ENCODE measurements at regions not wholly inside any gene's neighbourhood (a gene's known extent, or its start where the extent isn't known, plus 50 kb on each side); places are given as distances from the start of the nearest gene placed in this dataset.
A peak's percentile ranks its signal among the peaks of the same experiment; 100 is the strongest.

GRCh38 chr1:58883888-58884482, 100.1 kb upstream of the JUN start:
- H3K9me3 ChIP-seq (ENCODE audit: control insufficient read depth, low read depth, low read length), result no peaks in the 10 kb centered on the region
- no peak overlapping the region for H3K4me3 ChIP-seq (ENCODE audit: control insufficient read depth in 2 of 3, extremely low read depth in 1 of 3, insufficient read depth in 2 of 3, low read depth in 1 of 3, low read length in 3 of 3)
- no peaks in the 10 kb centered on the region for H4K20me1 ChIP-seq (ENCODE audit: control insufficient read depth, extremely low read depth, insufficient read depth, low read length)
- H3K9ac ChIP-seq (ENCODE audit: control insufficient read depth, extremely low read depth, insufficient read depth, low read length), result no peak overlapping the region
- DNase-seq (ENCODE audit: low read depth, low spot score) (no peak), FAIRE-seq (no peak)
- peaks cover 30% of the 10 kb centered on the region for H3K4me1 ChIP-seq (ENCODE audit: control insufficient read depth, extremely low read depth, insufficient read depth, low read length)
- H2AFZ ChIP-seq (ENCODE audit: control insufficient read depth, low read length), result no peak overlapping the region
- no peaks in the 10 kb centered on the region for H3K36me3 ChIP-seq (ENCODE audit: control insufficient read depth in 2 of 2, extremely low read depth in 1 of 2, insufficient read depth in 2 of 2, low read length in 2 of 2)
- no peaks in the 10 kb centered on the region for H3K27me3 ChIP-seq (ENCODE audit: control insufficient read depth, extremely low read depth, insufficient read depth, low read length)
- peak overlapping the region; percentile 44 for H3K4me2 ChIP-seq (ENCODE audit: control insufficient read depth, extremely low read depth, insufficient read depth, low read depth, low read length)
- peak overlapping the region; percentile 82 for H3K27ac ChIP-seq (ENCODE audit: control insufficient read depth, insufficient read depth, low read length)
- TF ChIP-seq CTCF (optimal IDR thresholded peaks at IDR 0.05 in 1 of 3, IDR thresholded peaks at IDR 0.05 in 1 of 3, conservative IDR thresholded peaks at IDR 0.05 in 1 of 3; ENCODE audit: extremely low read depth in 1 of 3, insufficient read depth in 2 of 3, low read length in 3 of 3) (no peak), EZH2 (IDR thresholded peaks at IDR 0.05; ENCODE audit: low read length) (no peak)
- no peaks in the 10 kb centered on the region for H3K9me1 ChIP-seq (ENCODE audit: control insufficient read depth, extremely low read depth, insufficient read depth, low read length)
- dilution Hi-C loops (cut with MboI; ENCODE audit: extremely low pct_ligation_motif_present, low sequenced_read_pairs), result no loop called here
- H3K79me2 ChIP-seq (ENCODE audit: control insufficient read depth, insufficient read depth, low read length), result no peaks in the 10 kb centered on the region

- Histone ChIP-seq H3K9me3 (ENCODE audit: control insufficient read depth, low read depth, low read length) (no peaks in the 10 kb centered on the region), H4K20me1 (ENCODE audit: control insufficient read depth, extremely low read depth, insufficient read depth, low read length) (no peaks in the 10 kb centered on the region), H3K4me2 (ENCODE audit: control insufficient read depth, extremely low read depth, insufficient read depth, low read depth, low read length) (no peak overlapping the region), H3K36me3 (ENCODE audit: control insufficient read depth in 2 of 2, extremely low read depth in 1 of 2, insufficient read depth in 2 of 2, low read length in 2 of 2) (no peaks in the 10 kb centered on the region), H2AFZ (ENCODE audit: control insufficient read depth, low read length) (no peak overlapping the region), H3K9ac (ENCODE audit: control insufficient read depth, extremely low read depth, insufficient read depth, low read length) (no peak overlapping the region), H3K27ac (ENCODE audit: control insufficient read depth, insufficient read depth, low read length) (no peak overlapping the region), H3K4me1 (ENCODE audit: control insufficient read depth, extremely low read depth, insufficient read depth, low read length) (peaks cover 30% of the 10 kb centered on the region), H3K9me1 (ENCODE audit: control insufficient read depth, extremely low read depth, insufficient read depth, low read length) (no peaks in the 10 kb centered on the region), H3K27me3 (ENCODE audit: control insufficient read depth, extremely low read depth, insufficient read depth, low read length) (no peaks in the 10 kb centered on the region), H3K79me2 (ENCODE audit: control insufficient read depth, insufficient read depth, low read length) (no peaks in the 10 kb centered on the region), H3K4me3 (ENCODE audit: control insufficient read depth in 2 of 3, extremely low read depth in 1 of 3, insufficient read depth in 2 of 3, low read depth in 1 of 3, low read length in 3 of 3) (no peak overlapping the region)
- dilution Hi-C loops (cut with MboI; ENCODE audit: extremely low pct_ligation_motif_present, low sequenced_read_pairs), result no loop called here
- DNase-seq (ENCODE audit: low read depth, low spot score) (no peak), FAIRE-seq (no peak)
- TF ChIP-seq EZH2 (IDR thresholded peaks at IDR 0.05; ENCODE audit: low read length) (no peak), CTCF (optimal IDR thresholded peaks at IDR 0.05 in 1 of 3, IDR thresholded peaks at IDR 0.05 in 1 of 3, conservative IDR thresholded peaks at IDR 0.05 in 1 of 3; ENCODE audit: extremely low read depth in 1 of 3, insufficient read depth in 2 of 3, low read length in 3 of 3) (no peak)
Measured at GRCh38 chr1:58884706-58885661, 101.1 kb upstream of the JUN start.
